Brain pericyte (primary cell): ENCODE measurements at regions not wholly inside any gene's neighbourhood (a gene's known extent, or its start where the extent isn't known, plus 50 kb on each side); places are given as distances from the start of the nearest gene placed in this dataset.
"Not testable (repeated sequence)": the region's sequence is repeated elsewhere in the genome, so short reads cannot be mapped to it uniquely, and the experiment has no call there.

ENCODE experiments used
- DNase-seq: peaks from one replicate; pipeline ENCODE4 v3.0.0-alpha.2; 2012; ENCODE audit warnings: low read depth, low spot score

DNA sequence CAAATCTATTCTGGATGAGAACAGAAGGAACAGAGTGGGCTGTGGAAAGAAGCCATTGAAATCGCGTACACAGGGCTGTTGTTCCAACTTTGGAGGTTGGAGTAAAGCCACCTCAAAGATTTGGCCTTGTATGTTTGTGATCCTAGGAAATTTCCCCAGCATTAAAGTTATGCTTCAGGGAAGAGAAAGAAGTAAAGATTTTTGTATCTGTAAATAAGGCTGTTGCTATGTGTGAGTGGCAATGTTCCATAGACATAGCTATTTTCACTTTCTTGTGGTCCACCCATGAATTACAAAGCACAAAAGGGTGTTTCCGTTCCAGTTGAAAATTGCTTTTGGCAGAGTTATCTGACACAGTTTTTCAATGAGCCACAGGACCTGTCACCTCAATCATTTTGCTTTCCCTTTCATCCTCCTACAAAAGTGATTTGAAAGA lies 321.3 kb downstream of the TFAP2B start:
- no peak for DNase-seq

DNA sequence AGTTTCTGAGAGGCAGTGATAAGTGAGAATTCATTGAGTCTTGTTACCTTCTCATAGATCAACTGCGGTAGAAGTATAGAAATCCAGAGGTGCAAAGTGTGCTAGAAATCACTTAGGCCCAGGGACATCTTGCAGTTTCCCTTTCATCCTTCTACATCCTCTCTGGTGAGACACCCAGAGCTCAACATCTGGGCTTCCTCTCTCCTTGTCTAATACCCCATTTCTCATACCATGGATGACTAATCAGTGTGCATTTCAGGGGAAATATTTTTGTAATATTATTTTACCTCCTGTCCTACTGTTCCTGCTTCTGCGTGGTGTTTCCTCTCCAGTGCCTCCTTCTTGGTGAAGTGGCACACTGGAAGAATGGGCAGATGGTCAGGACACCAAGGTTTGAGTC lies 322.4 kb downstream of the TFAP2B start:
- DNase-seq, result no peak

DNA sequence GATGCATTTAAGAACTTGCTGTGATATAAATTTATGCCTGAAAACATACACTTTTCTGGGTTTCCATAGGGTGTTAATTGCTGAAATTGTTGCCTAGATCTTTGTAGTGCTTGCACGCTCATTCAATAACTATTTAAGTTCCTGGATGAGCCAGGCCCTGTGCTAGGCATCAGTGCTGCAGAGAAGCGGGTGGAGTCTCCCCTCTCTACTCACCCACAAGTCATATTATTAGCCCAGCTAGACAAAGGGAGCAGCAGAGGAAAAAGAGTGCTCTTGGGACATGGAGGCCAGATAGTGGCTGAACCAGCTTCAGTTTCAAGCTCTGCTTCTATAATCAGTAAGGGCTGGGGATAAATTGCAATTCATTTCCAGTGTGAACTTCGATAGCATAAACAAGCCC lies 329.1 kb downstream of the TFAP2B start:
- DNase-seq, result no peak

DNA sequence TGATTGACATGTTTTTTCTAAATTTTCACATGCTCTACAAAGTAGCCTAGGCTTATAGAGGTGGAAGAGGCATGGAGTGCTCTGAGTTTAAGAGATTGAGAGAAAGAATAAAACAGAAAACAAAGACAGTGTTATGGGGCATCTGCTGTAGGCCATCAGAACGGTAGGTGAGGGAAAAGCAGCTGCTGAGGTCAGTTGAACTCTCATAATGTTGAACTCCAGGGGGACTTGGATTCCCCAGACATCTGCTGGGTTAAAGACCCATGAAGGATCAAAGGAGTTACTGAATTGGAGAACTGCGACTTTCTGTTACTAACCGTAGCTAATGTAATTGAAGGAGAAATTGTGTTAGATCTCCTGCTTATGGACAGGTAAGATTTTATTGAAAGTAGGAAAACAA lies 333.9 kb downstream of the TFAP2B start:
- DNase-seq, result no peak

DNA sequence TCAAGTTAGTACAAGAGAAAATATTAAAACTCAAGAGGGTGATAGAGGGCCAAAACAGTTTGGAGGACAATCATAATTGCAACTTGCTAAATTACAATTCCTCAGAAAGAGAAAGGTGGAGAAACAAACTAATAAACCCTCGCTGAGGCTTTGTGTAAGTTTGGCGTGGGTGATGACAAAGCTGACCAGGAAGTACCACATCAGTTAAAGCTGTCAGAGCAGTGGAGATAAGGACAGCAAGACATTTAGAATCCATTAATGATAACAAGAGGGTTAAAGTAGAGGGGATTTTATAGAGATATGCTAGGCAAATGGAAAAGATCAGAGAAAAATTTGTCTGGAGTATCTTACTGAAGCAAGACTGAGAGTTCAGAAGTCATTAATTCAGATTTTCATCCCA lies 334.4 kb downstream of the TFAP2B start:
- DNase-seq, result no peak

DNA sequence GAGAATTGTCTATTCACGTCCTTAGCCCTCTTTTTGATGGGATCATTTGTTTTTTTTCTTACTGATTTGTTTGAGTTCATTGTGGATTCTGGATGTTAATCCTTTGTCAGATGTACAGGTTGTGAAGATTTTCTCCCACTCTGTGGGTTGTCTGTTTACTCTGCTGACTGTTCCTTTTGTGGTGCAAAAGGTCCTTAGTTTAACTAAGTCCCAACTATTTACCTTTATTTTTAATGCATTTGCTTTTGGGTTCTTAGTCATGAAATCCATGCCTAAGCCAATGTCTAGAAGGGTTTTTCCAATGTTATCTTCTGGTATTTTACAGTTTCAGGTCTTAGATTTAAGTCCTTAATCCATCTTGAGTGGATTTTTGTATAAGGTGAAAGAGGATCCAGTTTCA lies 336.3 kb downstream of the TFAP2B start:
- not testable (repeated sequence) for DNase-seq

DNA sequence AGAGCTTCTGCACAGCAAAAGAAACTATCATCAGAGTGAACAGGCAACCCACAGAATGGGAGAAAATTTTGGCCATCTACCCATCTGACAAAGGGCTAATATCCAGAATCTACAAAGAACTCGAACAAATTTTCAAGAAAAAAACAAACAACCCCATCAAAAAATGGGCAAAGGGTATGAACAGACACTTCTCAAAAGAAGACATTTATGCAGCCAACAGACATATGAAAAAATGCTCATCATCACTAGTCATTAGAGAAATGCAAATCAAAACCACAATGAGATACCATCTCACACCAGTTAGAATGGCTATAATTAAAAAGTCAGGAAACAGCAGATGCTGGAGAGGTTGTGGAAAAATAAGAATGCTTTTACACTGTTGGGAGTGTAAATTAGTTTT lies 340.6 kb downstream of the TFAP2B start:
- not testable (repeated sequence) for DNase-seq

DNA sequence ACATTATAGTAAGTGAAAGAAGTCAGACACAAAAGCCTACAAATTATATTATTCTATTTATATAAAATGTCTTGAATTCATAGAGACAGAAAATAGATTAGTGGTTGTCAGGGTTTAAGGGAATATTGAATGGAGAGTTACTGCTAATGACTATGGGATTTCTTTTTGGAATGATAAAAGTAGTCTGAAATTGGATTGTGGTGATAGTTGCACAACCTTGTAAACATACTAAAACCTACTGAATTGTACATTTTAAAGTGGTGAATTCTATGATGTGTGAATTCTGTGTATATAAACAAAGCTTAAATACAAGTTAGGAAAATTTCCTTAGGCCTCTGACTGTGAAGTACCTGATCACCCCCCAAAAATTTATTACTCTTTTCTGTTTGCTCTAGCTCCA lies 343.1 kb downstream of the TFAP2B start:
- no peak for DNase-seq

DNA sequence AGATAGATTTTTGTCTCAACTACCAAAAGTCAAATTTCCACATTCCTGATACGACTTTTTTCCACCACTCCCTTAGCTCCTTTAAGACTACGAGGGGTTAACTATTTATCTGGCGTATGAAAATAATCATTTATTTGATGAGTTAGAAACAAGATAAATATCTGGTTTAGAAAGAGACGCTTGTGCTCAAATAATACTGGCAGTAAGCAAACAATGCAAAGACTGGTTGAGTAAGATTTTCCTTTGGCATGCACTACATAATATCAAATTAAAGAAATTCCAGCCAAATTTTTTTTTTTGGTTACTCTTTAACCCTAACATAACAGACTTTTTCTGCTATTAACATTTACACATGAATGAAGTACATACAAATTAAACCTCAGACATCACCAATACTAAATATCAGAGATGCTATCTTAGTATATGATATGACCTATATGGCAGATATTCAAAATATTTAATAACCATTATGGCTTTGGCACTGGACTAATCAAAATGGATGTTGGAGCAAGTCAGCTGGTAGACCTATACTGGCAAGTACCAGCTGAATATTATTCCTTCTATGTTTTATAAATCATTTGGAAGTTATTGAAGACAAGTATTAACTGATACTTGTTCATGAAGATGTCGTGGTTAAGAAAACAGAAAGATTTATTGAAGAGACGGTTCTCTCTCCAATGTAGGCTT lies 345.3 kb downstream of the TFAP2B start:
- DNase-seq, result no peak

DNA sequence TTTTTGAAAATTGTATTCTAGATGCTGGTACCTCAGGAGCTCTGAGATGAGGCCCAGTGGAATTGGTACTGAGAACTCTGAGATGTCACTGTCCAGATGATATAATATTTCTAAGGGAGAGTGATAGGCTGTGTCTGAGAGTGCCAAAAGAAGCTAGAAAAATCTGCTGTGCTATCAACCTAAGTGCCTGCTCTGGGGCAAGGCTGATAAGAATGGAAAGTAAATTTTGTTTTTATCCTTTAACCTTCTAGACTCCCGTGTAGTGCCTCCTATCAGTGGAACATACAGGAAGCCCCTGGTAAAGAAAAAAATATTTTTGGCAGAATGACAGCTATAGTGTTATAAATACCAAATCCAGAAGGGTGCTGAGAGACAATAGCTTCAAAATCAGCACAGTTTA lies 348.2 kb downstream of the TFAP2B start:
- DNase-seq, result no peak

DNA sequence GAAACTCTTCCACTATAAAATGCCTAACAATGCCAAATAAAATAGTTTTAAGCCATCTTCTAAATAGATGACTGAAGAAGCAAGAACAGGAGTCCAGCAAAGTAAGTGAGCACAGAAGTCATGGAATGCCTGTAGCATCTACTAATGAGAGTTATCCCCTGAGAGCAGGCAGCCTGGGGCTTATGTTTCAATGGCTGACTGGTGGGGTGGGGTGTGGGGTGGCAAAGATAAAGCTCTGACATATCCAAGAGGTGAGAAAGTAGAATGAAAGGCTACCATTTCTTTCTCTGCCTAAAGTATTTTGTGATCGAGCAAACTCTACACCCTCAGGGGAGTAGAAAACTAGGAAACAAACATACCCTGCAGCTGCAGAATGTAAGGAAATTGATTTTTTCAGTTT lies 348.8 kb downstream of the TFAP2B start:
- no peak for DNase-seq

DNA sequence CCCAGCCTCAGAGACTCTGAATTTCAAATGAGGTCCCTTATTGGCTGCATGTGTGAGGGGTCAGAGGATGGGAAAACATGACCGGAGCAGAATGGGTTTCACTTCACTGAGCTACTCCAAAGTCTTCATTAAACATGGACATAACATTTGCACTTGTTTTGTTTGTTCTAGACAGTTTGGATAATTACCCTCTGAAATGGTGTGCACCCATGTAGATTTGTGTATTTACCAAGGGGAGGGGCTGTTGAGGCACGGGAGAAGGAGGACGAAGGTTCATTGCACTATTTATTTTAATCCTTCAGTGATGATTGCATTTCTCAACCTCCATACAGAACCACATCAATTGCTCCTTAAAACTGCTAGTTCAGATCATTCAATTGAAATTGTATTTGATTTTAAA lies 364.2 kb downstream of the TFAP2B start:
- no peak for DNase-seq

DNA sequence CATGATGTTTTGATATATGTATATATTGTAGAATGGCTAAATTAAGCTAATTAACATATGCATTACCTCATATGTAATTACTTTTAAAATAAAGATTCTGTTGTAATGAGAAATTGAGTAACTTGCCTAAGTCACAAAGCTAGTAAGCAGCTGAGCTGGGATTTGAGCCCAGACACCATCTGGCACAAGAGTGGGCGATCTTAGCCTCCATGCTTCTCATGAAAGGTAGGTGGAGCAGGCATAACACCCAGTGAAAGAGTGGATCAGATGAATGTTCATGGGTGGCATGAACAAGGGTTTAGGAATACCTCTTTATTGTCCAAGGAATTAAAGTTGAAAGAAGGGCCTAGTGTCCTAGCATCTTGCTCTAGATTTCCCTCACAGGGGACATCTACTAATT lies 365.4 kb downstream of the TFAP2B start:
- no peak for DNase-seq

DNA sequence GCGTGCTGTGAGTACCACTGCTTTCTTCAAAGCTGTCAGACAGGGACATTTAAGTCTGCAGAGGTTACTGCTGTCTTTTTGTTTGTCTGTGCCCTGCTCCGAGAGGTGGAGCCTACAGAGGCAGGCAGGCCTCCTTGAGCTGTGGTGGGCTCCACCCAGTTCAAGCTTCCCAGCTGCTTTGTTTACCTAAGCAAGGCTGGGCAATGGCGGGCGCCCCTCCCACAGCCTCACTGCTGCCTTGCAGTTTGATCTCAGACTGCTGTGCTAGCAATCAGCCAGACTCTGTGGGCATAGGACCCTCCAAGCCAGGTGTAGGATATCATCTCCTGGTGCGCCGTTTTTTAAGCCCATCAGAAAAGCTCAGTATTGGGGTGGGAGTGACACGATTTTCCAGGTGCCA lies 374.5 kb downstream of the TFAP2B start:
- not testable (repeated sequence) for DNase-seq

DNA sequence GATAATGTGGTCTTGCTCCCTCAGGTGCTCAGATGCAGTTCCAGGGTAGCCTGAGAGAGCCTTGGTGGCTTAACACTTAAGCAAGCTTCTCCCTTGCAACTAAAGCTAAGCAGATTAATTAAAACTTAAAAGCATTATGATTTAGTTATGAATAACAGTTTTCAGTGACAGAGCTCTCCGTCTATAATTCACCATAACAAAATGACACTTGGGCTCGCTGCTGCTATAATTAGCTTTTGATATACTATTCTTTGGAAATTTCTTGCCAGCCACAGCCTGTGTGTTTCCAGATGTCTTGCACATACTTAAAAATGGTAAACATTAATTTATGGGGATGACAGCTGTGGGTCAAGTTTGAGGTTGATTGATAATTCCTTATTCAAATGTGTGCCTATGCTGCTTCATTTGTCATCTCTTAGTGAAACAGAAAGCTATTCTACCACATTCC lies 380.5 kb downstream of the TFAP2B start:
- no peak for DNase-seq

DNA sequence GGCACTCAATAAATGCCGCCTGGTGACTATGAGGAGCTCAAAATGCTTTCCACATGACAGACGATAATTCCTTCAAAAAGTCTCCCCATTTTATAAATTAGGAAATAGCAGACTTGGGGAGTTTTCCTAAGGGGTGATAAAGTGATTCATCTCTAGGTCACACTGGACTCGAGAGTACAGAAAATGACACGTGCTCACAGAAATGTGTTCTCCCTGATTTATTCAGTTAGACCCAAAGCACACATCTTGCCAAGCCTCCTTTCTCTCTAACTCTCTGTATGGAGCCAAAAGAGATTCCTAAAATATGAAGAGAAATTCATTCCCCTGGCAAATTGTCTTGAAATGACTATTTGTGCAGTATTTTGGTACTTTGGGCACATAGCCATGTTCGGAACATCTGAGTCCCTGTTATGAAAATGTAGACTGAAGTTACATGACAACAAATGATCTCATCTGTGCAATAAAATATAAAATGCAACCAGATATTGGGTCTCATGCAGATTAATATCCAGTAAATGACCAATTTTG lies 381.1 kb downstream of the TFAP2B start:
- DNase-seq, result no peak

DNA sequence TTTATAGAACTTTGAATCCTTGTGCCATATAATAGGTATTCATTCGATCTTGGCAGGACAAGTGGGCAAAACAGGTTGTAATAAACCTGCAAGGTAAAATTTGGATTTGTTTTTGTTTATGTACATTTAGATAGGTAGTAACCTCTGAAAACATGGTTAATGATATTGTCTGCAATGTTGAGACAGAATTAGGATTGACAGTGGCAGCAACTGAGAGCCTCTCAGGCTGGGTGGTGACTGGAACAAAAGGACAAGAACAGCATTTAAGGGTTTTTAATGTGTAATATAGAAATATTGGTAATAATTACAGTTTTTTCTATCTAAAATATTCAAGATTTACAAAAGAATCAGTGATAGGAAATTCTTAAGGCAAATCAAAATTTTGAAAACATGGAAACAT lies 382.0 kb downstream of the TFAP2B start:
- no peak for DNase-seq

DNA sequence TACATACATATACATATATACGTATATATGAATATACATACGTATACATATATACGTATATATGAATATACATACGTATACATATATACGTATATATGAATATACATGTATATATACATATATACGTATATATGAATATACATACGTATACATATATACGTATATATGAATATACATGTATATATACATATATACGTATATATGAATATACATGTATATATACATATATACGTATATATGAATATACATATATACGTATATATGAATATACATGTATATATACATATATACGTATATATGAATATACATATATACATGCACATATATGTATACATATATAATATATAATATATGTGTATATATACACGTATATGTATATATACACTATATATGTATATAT lies 384.0 kb downstream of the TFAP2B start:
- DNase-seq, result not testable (repeated sequence)

DNA sequence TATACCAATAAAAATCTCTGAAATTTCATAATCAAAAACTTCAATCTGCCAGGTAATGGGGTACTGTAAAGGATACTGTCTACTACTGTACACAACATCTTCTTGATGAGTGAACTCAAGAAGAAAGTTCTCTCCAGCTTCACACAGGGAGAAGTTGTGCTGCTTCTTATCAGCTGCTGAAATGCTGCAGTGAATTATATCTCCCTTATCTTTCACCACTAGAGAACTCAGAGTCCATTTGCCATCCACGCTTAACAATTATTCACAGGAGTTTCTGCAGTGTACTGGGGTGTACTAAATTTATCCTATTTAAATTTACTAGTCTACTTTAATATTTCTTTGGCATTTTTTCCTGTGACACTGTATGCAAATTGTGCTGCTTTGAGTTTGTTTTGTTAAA lies 384.8 kb downstream of the TFAP2B start:
- no peak for DNase-seq

DNA sequence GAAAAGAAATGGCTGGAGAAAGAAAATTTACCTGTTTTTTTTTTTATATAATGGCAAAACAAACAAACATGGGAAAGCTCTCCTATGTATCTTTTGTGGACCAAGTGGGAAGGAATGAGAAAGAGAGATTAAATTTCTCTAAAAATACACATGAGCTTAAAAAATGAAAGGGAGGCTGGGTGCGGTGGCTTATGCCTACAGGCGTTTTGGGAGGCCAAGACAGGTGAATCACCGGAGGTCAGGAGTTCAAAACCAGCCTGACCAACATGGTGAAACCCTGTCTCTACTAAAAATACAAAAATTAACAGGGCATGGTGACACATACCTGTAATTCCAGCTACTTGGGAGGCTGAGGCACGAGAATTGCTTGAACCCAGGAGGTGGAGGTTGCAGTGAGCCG lies 388.0 kb downstream of the TFAP2B start:
- not testable (repeated sequence) for DNase-seq

DNA sequence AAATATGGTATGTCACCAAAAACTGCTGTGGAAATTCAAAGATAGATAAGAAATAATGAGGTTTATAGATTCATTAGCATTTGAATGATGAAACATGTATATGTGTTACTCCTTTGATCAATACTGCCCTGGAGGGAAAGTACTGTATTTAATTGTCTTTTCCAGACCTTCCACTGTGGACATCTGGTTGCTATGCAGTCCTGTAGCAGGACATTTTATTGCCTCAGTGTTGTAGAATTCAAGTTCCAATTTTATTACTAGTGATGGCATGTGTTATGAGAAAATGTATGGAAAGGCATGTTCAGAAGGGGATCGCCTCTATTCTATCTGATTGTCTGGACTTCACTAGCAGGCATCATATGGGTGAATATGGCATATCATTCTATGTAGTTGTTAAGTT lies 391.0 kb downstream of the TFAP2B start:
- no peak for DNase-seq

DNA sequence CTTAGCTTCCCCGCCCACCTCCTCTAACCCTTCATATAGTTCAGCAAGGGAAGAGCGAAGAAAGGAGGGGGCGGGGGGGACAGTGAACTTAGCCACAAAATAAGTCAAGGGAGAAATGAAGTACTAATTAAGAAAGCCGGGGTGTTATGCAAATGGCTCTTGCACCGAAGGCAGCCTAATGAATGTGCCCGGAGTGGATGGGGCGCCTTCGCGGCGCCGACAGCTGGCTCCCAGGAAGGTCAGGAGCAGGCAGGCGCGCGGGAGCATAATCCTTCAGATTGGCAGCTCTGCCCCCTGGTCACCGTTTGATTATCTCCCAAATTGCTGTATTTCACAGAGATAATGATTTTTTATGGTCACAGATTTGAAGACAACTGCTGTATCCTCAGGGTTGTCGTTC lies 395.1 kb downstream of the TFAP2B start:
- no peak for DNase-seq

DNA sequence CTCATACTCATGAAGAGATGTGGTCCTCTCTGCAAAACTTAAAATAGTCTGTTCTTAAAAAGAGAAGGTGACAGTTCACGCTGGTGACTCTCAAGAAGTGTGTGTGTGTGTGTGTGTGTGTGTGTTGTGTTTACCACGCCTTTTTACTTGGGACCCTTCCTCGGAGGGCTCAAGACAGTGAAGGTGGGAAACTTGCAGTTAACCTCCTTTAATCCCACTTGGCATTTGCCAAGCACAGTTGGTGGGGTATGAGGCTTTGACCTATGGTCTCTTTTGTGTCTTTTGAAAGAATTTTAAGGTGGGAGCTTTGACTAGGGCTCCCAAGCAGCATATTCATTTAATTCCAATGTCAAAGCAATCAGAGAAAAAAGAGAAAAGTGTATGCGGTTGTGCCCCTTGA lies 395.8 kb downstream of the TFAP2B start:
- DNase-seq, result no peak

DNA sequence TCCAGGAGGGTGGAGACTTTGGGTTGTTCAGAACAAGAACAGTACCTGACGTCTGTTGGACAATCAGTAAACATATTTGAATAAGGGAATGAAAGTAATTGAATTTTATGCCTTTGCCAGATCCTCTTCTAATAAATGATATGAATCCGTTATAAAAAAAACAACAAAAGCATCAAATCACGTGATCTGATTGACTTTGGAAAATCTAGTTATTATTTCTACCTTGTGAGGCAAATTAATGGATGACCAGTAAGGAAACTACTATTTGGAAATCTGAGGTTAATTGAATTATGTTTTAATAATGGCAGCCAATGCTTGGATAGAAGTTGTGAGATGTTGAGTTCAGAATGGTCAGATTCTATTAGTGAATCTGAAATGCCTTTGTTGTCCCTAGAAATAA lies 399.5 kb downstream of the TFAP2B start:
- no peak for DNase-seq
